Liver (tissue), 8 donors: ENCODE measurements at regions not wholly inside any gene's neighbourhood (a gene's known extent, or its start where the extent isn't known, plus 50 kb on each side); places are given as distances from the start of the nearest gene placed in this dataset.
A peak's percentile ranks its signal among the peaks of the same experiment; 100 is the strongest.

Experiments
- DNase-seq: peaks from one replicate; pipeline ENCODE4 v3.0.0-alpha.2; 2017; ENCODE audit warnings: low spot score
- H3K27ac ChIP-seq, 2 donors: one replicate each; pipeline ENCODE4 v1.7.0; 2013; ENCODE audit warnings: inconsistent platforms in 2 of 2, low read length in 2 of 2, control low read depth in 1 of 2, low read depth in 1 of 2, mild to moderate bottlenecking in 1 of 2
- H3K27me3 ChIP-seq, 4 donors: one replicate each; pipeline versions ENCODE4 v1.6.1 to v1.7.0; 2013; ENCODE audit warnings: low read length in 3 of 4, inconsistent platforms in 1 of 4, mild to moderate bottlenecking in 1 of 4, moderate library complexity in 1 of 4; ENCODE audit not compliant: control insufficient read depth in 4 of 4, insufficient read depth in 4 of 4
- H3K36me3 ChIP-seq, 4 donors: one replicate each; pipeline versions ENCODE4 v1.6.1 to v1.7.0; 2013; ENCODE audit warnings: low read length in 3 of 4, mild to moderate bottlenecking in 3 of 4, low read depth in 1 of 4, moderate library complexity in 1 of 4; ENCODE audit not compliant: control insufficient read depth in 4 of 4, insufficient read depth in 3 of 4
- H3K4me1 ChIP-seq, 4 donors: one replicate each; pipeline versions ENCODE4 v1.6.1 to v1.7.0; 2013; ENCODE audit warnings: low read length in 3 of 4, mild to moderate bottlenecking in 3 of 4, moderate library complexity in 1 of 4; ENCODE audit not compliant: control insufficient read depth in 4 of 4, insufficient read depth in 4 of 4
- H3K4me3 ChIP-seq, 3 donors: one replicate each; pipeline versions ENCODE4 v1.6.1 to v1.7.0; 2013; ENCODE audit warnings: low read length in 3 of 3, control low read depth in 1 of 3, low read depth in 1 of 3, mild to moderate bottlenecking in 1 of 3
- H3K9ac ChIP-seq, 2 donors: one replicate each; pipeline ENCODE4 v1.7.0; 2013; ENCODE audit warnings: low read length in 2 of 2, mild to moderate bottlenecking in 2 of 2, moderate library complexity in 2 of 2, control low read depth in 1 of 2, low read depth in 1 of 2
- H3K9me3 ChIP-seq, 4 donors: one replicate each; pipeline versions ENCODE4 v1.6.1 to v1.7.0; 2013; ENCODE audit warnings: low read length in 3 of 4; ENCODE audit not compliant: control insufficient read depth in 4 of 4
- CTCF ChIP-seq: fragments of 150-350 bp; IDR thresholded peaks from 2 replicates; pipeline ENCODE4 v1.5.1; 2017; ENCODE audit warnings: improper control_type of control experiment, low read depth, low read length; ENCODE audit not compliant: missing input control
- EGR1 ChIP-seq, 2 donors: IDR thresholded peaks; 2 replicates each; pipeline ENCODE4 v1.6.1; 2016 to 2018; ENCODE audit warnings: antibody characterized with exemption in 2 of 2, low read depth in 2 of 2
- FOXA1 ChIP-seq: IDR thresholded peaks from 2 replicates; pipeline ENCODE4 v1.6.1; 2016; ENCODE audit warnings: antibody characterized with exemption
- FOXA2 ChIP-seq: IDR thresholded peaks from 2 replicates; pipeline ENCODE4 v1.6.1; 2016; ENCODE audit warnings: antibody characterized with exemption
- GABPA ChIP-seq, 2 donors: IDR thresholded peaks in 1 of 2; conservative IDR thresholded peaks in 1 of 2; 2 replicates each; pipeline ENCODE4 v1.6.1; 2016; ENCODE audit warnings: antibody characterized with exemption in 2 of 2, mild to moderate bottlenecking in 1 of 2, moderate library complexity in 1 of 2
- HNF4A ChIP-seq, 2 donors: conservative IDR thresholded peaks; 2 replicates each; pipeline ENCODE4 v1.6.1; 2016; ENCODE audit warnings: antibody characterized with exemption in 2 of 2, mild to moderate bottlenecking in 2 of 2
- HNF4G ChIP-seq: IDR thresholded peaks from 2 replicates; pipeline ENCODE4 v1.6.1; 2016; ENCODE audit warnings: antibody characterized with exemption
- JUND ChIP-seq, 2 donors: IDR thresholded peaks; 2 replicates each; pipeline ENCODE4 v1.6.1; 2016; ENCODE audit warnings: antibody characterized with exemption in 2 of 2
- NR2F2 ChIP-seq: IDR thresholded peaks from 2 replicates; pipeline ENCODE4 v1.6.1; 2016; ENCODE audit warnings: antibody characterized with exemption
- REST ChIP-seq: IDR thresholded peaks from 2 replicates; pipeline ENCODE4 v1.6.1; 2016; ENCODE audit warnings: antibody characterized with exemption, mild to moderate bottlenecking
- RXRA ChIP-seq, 2 donors: IDR thresholded peaks; 2 replicates each; pipeline ENCODE4 v1.6.1; 2017 to 2018; ENCODE audit warnings: antibody characterized with exemption in 2 of 2, mild to moderate bottlenecking in 1 of 2
- SP1 ChIP-seq: IDR thresholded peaks from 2 replicates; pipeline ENCODE4 v1.6.1; 2018; ENCODE audit warnings: antibody characterized with exemption, mild to moderate bottlenecking
- YY1 ChIP-seq: IDR thresholded peaks from 2 replicates; pipeline ENCODE4 v1.6.1; 2016; ENCODE audit warnings: antibody characterized with exemption, mild to moderate bottlenecking
- WGBS: extraction: QIAGEN DNeasy Blood & Tissue Kit; methylation state at CpG from one replicate; pipeline ENCODE4 v1.1.7; 2013; 5-methylcytosine and 5-hydroxymethylcytosine counted together
- TF ChIP-seq, protein P1 (sequence below): IDR thresholded peaks from 2 replicates; pipeline ENCODE4 v1.6.1; 2016; ENCODE audit warnings: antibody characterized with exemption
- TF ChIP-seq, protein P2 (sequence below): IDR thresholded peaks from 2 replicates; pipeline ENCODE4 v1.6.1; 2016; ENCODE audit warnings: antibody characterized with exemption
- donor health status: healthy.
- donor health status: healthy.
- donor health status: healthy.
- donor health status: healthy.
- donor health status: healthy.

GRCh38 chr6:90435207-90435899 is 138.7 kb upstream of the BACH2 start:
- no peaks in the 10 kb centered on the region for H3K36me3 ChIP-seq
- H3K27ac ChIP-seq: no peak overlapping the region
- H3K9ac ChIP-seq: no peak overlapping the region
- no peaks in the 10 kb centered on the region for H3K4me1 ChIP-seq
- DNase-seq: no peak
- no peak overlapping the region for H3K4me3 ChIP-seq
- H3K9me3 ChIP-seq: peaks cover 0 to 5% (median 2%) of the 10 kb centered on the region in 4 donors
- WGBS: 28% methylated on average over 3 of the region's 3 CpGs
- peak in 1 of 2 donors; percentile 21 for TF ChIP-seq RXRA (IDR thresholded peaks at IDR 0.05)
- no peak for TF ChIP-seq FOXA2
- H3K27me3 ChIP-seq: no peaks in the 10 kb centered on the region

DNA sequence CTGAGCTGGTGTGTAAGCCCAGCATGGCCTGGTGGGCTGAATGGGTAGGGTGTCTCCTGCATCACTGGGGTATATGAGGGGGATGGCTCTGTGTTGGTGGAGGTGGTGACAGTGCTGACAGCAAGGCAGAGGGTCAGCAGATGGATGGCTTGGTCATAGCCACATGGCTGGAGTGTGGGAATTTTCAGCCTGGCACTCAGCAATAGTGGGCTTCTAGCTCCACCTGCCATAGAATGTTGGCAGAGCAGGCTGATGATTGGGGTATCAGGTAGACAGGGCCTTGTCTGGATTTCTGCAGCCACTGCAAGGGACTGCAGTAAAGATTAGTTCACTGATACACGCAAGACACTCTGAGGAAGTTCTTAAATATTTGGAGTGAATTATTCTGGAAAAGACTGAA is 137.5 kb upstream of the BACH2 start:
- Histone ChIP-seq H3K9ac (no peak overlapping the region), H3K36me3 (no peaks in the 10 kb centered on the region), H3K9me3 (peaks cover 0 to 14% (median 9%) of the 10 kb centered on the region in 4 donors), H3K4me1 (no peaks in the 10 kb centered on the region), H3K4me3 (peak overlapping the region in 1 of 3 donors; percentile 42), H3K27ac (no peak overlapping the region), H3K27me3 (no peaks in the 10 kb centered on the region)
- no peak for DNase-seq
- WGBS: 99% methylated on average over 1 of the region's 1 CpG
- TF ChIP-seq JUND (IDR thresholded peaks at IDR 0.05) (no peak), GABPA (IDR thresholded peaks at IDR 0.05 in 1 of 2, conservative IDR thresholded peaks at IDR 0.05 in 1 of 2) (no peak), FOXA1 (no peak), SP1 (no peak), NR2F2 (no peak), EGR1 (IDR thresholded peaks at IDR 0.05; ENCODE audit: low read depth in 2 of 2) (no peak), HNF4A (conservative IDR thresholded peaks at IDR 0.05) (no peak), CTCF (no peak), YY1 (no peak), FOXA2 (no peak), HNF4G (no peak), REST (no peak)
- TF ChIP-seq, protein P1, sequence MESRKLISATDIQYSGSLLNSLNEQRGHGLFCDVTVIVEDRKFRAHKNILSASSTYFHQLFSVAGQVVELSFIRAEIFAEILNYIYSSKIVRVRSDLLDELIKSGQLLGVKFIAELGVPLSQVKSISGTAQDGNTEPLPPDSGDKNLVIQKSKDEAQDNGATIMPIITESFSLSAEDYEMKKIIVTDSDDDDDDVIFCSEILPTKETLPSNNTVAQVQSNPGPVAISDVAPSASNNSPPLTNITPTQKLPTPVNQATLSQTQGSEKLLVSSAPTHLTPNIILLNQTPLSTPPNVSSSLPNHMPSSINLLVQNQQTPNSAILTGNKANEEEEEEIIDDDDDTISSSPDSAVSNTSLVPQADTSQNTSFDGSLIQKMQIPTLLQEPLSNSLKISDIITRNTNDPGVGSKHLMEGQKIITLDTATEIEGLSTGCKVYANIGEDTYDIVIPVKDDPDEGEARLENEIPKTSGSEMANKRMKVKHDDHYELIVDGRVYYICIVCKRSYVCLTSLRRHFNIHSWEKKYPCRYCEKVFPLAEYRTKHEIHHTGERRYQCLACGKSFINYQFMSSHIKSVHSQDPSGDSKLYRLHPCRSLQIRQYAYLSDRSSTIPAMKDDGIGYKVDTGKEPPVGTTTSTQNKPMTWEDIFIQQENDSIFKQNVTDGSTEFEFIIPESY: no peak
- TF ChIP-seq, protein P2, sequence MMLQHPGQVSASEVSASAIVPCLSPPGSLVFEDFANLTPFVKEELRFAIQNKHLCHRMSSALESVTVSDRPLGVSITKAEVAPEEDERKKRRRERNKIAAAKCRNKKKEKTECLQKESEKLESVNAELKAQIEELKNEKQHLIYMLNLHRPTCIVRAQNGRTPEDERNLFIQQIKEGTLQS: no peak
